ENCODE measurements at regions not wholly inside any gene's neighbourhood (a gene's known extent, or its start where the extent isn't known, plus 50 kb on each side); places are given as distances from the start of the nearest gene placed in this dataset.
A peak's percentile ranks its signal among the peaks of the same experiment; 100 is the strongest.

GRCh38 chr2:66897181-66897580, 462.3 kb downstream of the MEIS1 start:
- DNase-seq = no peak

GRCh38 chr2:66897691-66898150, 462.8 kb downstream of the MEIS1 start:
- no peak for DNase-seq

GRCh38 chr2:66899109-66899508, 464.2 kb downstream of the MEIS1 start:
- no peak for DNase-seq

GRCh38 chr2:66899648-66900047, 464.7 kb downstream of the MEIS1 start:
- DNase-seq = no peak

GRCh38 chr2:66901344-66901743, 466.4 kb downstream of the MEIS1 start:
- no peak for DNase-seq

- DNase-seq = no peak
Observed at GRCh38 chr2:66903183-66903582, 468.3 kb downstream of the MEIS1 start.

GRCh38 chr2:66903745-66904465, 469.0 kb downstream of the MEIS1 start:
- DNase-seq = no peak

- no peak for DNase-seq
Observed at GRCh38 chr2:66915237-66915636, 480.3 kb downstream of the MEIS1 start.

GRCh38 chr2:66919286-66919685, 477.8 kb upstream of the ETAA1 start:
- DNase-seq = no peak

GRCh38 chr2:66920415-66920814, 476.7 kb upstream of the ETAA1 start:
- DNase-seq = no peak

GRCh38 chr2:66925128-66925527, 472.0 kb upstream of the ETAA1 start:
- DNase-seq = no peak

- DNase-seq = no peak
Observed at GRCh38 chr2:66926594-66927112, 470.5 kb upstream of the ETAA1 start.

GRCh38 chr2:66929632-66930338, 467.3 kb upstream of the ETAA1 start:
- DNase-seq = peak in 1 of 2 experiments; percentile 55

- DNase-seq = no peak
Observed at GRCh38 chr2:66930339-66931220, 466.6 kb upstream of the ETAA1 start.

- no peak for DNase-seq
Observed at GRCh38 chr2:66938471-66938967, 458.6 kb upstream of the ETAA1 start.

GRCh38 chr2:66940080-66940479, 457.1 kb upstream of the ETAA1 start:
- no peak for DNase-seq

- no peak for DNase-seq
Observed at GRCh38 chr2:66948234-66948633, 448.9 kb upstream of the ETAA1 start.

GRCh38 chr2:66957198-66957597, 439.9 kb upstream of the ETAA1 start:
- no peak for DNase-seq

GRCh38 chr2:66957677-66958076, 439.5 kb upstream of the ETAA1 start:
- no peak for DNase-seq

GRCh38 chr2:66960161-66960560, 437.0 kb upstream of the ETAA1 start:
- DNase-seq = no peak

GRCh38 chr2:66962716-66963115, 434.4 kb upstream of the ETAA1 start:
- no peak for DNase-seq

- no peak for DNase-seq
Observed at GRCh38 chr2:66966631-66967030, 430.5 kb upstream of the ETAA1 start.

GRCh38 chr2:66968946-66969345, 428.2 kb upstream of the ETAA1 start:
- DNase-seq = no peak

All from cerebellar nuclear complex (tissue), 1 donor.